Caco-2 (cell line): ENCODE measurements at regions not wholly inside any gene's neighbourhood (a gene's known extent, or its start where the extent isn't known, plus 50 kb on each side); places are given as distances from the start of the nearest gene placed in this dataset.

ENCODE experiments used
- BruUV-seq: library from RNA; stranded (reverse); fragments of 400-500 nt; replicated peaks from 2 replicates; lab custom pipeline; 2021; lab: Mats Ljungman, UMichigan
- CTCF ChIA-PET: fragments of 300-600 bp; sonication (Branson Sonifier 250); formaldehyde crosslinking; loops from one replicate; lab custom pipeline; 2022; ENCODE audit warnings: antibody characterized with exemption; lab: Charles Lee
- POLR2A ChIA-PET: fragments of 300-600 bp; sonication (Branson Sonifier 250); formaldehyde crosslinking; loops from one replicate; lab custom pipeline; 2022; ENCODE audit warnings: antibody characterized with exemption; lab: Charles Lee
- DNase-seq, 2 experiments: peaks; one replicate each; pipeline versions ENCODE4 v3.0.0 to v3.0.0-alpha.2; 2020 to 2022
- H3K27me3 ChIP-seq: replicated peaks from 2 replicates; pipeline ENCODE4 v1.6.0; 2011; ENCODE audit warnings: low read length; ENCODE audit not compliant: control insufficient read depth, insufficient read depth
- H3K36me3 ChIP-seq: 2 replicates; pipeline ENCODE4 v1.5.1; 2011; ENCODE audit warnings: low read length; ENCODE audit not compliant: control insufficient read depth, insufficient read depth
- H3K4me1 ChIP-seq: fragments of 250-450 bp; sonication (Bioruptor Pico); 2 replicates; pipeline ENCODE4 v1.5.1; 2020; ENCODE audit warnings: mild to moderate bottlenecking
- H3K4me3 ChIP-seq: 2 replicates; pipeline ENCODE4 v1.5.1; 2011; ENCODE audit warnings: low read depth, mild to moderate bottlenecking, control low read depth, low read length
- H3K9me3 ChIP-seq: fragments of 250-450 bp; sonication (Bioruptor Pico); 2 replicates; pipeline ENCODE4 v1.5.1; 2020; ENCODE audit warnings: mild to moderate bottlenecking, moderate library complexity
- H3K27ac Mint-ChIP-seq: one replicate; pipeline ENCODE4 v1.8.0; 2022; ENCODE audit warnings: mixed read lengths; ENCODE audit not compliant: unreplicated experiment
- H3K27me3 Mint-ChIP-seq: one replicate; pipeline ENCODE4 v1.8.0; 2022; ENCODE audit warnings: mixed read lengths; ENCODE audit not compliant: insufficient read depth, unreplicated experiment
- H3K36me3 Mint-ChIP-seq: one replicate; pipeline ENCODE4 v1.8.0; 2022; ENCODE audit warnings: mild to moderate bottlenecking, mixed read lengths; ENCODE audit not compliant: insufficient read depth, unreplicated experiment
- H3K4me1 Mint-ChIP-seq: one replicate; pipeline ENCODE4 v1.8.0; 2022; ENCODE audit warnings: low read depth, mixed read lengths; ENCODE audit not compliant: unreplicated experiment
- H3K4me3 Mint-ChIP-seq: one replicate; pipeline ENCODE4 v1.8.0; 2022; ENCODE audit warnings: mild to moderate bottlenecking, moderate library complexity, mixed read lengths; ENCODE audit not compliant: unreplicated experiment
- H3K9me3 Mint-ChIP-seq: one replicate; pipeline ENCODE4 v1.8.0; 2022; ENCODE audit warnings: mixed read lengths; ENCODE audit not compliant: unreplicated experiment
- CTCF ChIP-seq, 2 experiments: fragments of 200-600 bp in 1 of 2; IDR thresholded peaks; 1 replicate in 1 of 2; 2 replicates in 1 of 2; pipeline versions ENCODE4 v1.5.1 to v1.8.0; 2011 to 2022; ENCODE audit warnings: antibody characterized with exemption in 1 of 2, control low read depth in 1 of 2, inconsistent platforms in 1 of 2, low read depth in 1 of 2, low read length in 1 of 2, mild to moderate bottlenecking in 1 of 2, moderate library complexity in 1 of 2; ENCODE audit not compliant: insufficient read depth in 1 of 2, severe bottlenecking in 1 of 2, unreplicated experiment in 1 of 2
- intact Hi-C: fragments of 100-400 bp; cut with micrococcal nuclease; formaldehyde crosslinking; loops from one replicate; pipeline ENCODE4 v1.10.0; 2022; ENCODE audit not compliant: unreplicated experiment

GRCh38 chr11:42528911-42529310 is 782.9 kb upstream of the API5 start:
- Histone ChIP-seq H3K4me3 (no peak overlapping the region), H3K9me3 (no peaks in the 10 kb centered on the region), H3K27me3 (no peaks in the 10 kb centered on the region), H3K36me3 (no peaks in the 10 kb centered on the region), H3K4me1 (no peaks in the 10 kb centered on the region)
- no peak for TF ChIP-seq CTCF (IDR thresholded peaks at IDR 0.05; ENCODE audit: insufficient read depth in 1 of 2, low read depth in 1 of 2, low read length in 1 of 2, severe bottlenecking in 1 of 2, unreplicated experiment in 1 of 2)
- Mint-ChIP-seq H3K27ac (no peak overlapping the region), H3K4me3 (no peak overlapping the region), H3K36me3 (no peaks in the 10 kb centered on the region), H3K9me3 (no peaks in the 10 kb centered on the region), H3K27me3 (peaks cover 3% of the 10 kb centered on the region), H3K4me1 (no peaks in the 10 kb centered on the region)
- DNase-seq: no peak
- intact Hi-C loops: loop anchor here (5.0 to 10.0 kb wide), 2 partner anchors 354 to 748 kb away; no protein-coding TSS in a partner anchor
- CTCF ChIA-PET: no interaction called here
- BruUV-seq: no TSS peak
- POLR2A ChIA-PET: no interaction called here

GRCh38 chr11:42536611-42537360 is 775.0 kb upstream of the API5 start:
- Histone ChIP-seq H3K9me3 (no peaks in the 10 kb centered on the region), H3K27me3 (no peaks in the 10 kb centered on the region), H3K4me1 (no peaks in the 10 kb centered on the region), H3K36me3 (no peaks in the 10 kb centered on the region), H3K4me3 (no peak overlapping the region)
- Mint-ChIP-seq H3K27ac (no peak overlapping the region), H3K4me1 (no peaks in the 10 kb centered on the region), H3K4me3 (no peak overlapping the region), H3K36me3 (no peaks in the 10 kb centered on the region), H3K27me3 (no peaks in the 10 kb centered on the region), H3K9me3 (no peaks in the 10 kb centered on the region)
- intact Hi-C loops: no loop called here
- DNase-seq: no peak
- no TSS peak for BruUV-seq
- TF ChIP-seq CTCF (IDR thresholded peaks at IDR 0.05; ENCODE audit: insufficient read depth in 1 of 2, low read depth in 1 of 2, low read length in 1 of 2, severe bottlenecking in 1 of 2, unreplicated experiment in 1 of 2): no peak
- POLR2A ChIA-PET: interaction anchor here (0.7 kb wide), 1 partner anchor 58 kb away, joined by 3 read pairs; no protein-coding TSS in a partner anchor
- CTCF ChIA-PET: no interaction called here

GRCh38 chr11:42542336-42542735 is 769.5 kb upstream of the API5 start:
- POLR2A ChIA-PET: no interaction called here
- Histone ChIP-seq H3K4me3 (no peak overlapping the region), H3K4me1 (no peaks in the 10 kb centered on the region), H3K27me3 (no peaks in the 10 kb centered on the region), H3K9me3 (no peaks in the 10 kb centered on the region), H3K36me3 (no peaks in the 10 kb centered on the region)
- Mint-ChIP-seq H3K27me3 (no peaks in the 10 kb centered on the region), H3K36me3 (no peaks in the 10 kb centered on the region), H3K4me3 (no peak overlapping the region), H3K4me1 (no peaks in the 10 kb centered on the region), H3K27ac (no peak overlapping the region), H3K9me3 (no peaks in the 10 kb centered on the region)
- BruUV-seq: no TSS peak
- intact Hi-C loops: no loop called here
- CTCF ChIA-PET: no interaction called here
- DNase-seq: no peak
- no peak for TF ChIP-seq CTCF (IDR thresholded peaks at IDR 0.05; ENCODE audit: insufficient read depth in 1 of 2, low read depth in 1 of 2, low read length in 1 of 2, severe bottlenecking in 1 of 2, unreplicated experiment in 1 of 2)
